ENCODE measurements at regions not wholly inside any gene's neighbourhood (a gene's known extent, or its start where the extent isn't known, plus 50 kb on each side); places are given as distances from the start of the nearest gene placed in this dataset.
"Not testable (repeated sequence)": the region's sequence is repeated elsewhere in the genome, so short reads cannot be mapped to it uniquely, and the experiment has no call there.

- no peak for DNase-seq
Observed at GRCh38 chr6:25192590-25193459, 86.3 kb upstream of the CARMIL1 start.

GRCh38 chr6:25193460-25194171 lies 85.6 kb upstream of the CARMIL1 start:
- no peak for DNase-seq

GRCh38 chr6:25194172-25194678 lies 84.9 kb upstream of the CARMIL1 start:
- no peak for DNase-seq

- no peak for DNase-seq
Observed at GRCh38 chr6:25196464-25196863, 82.7 kb upstream of the CARMIL1 start.

GRCh38 chr6:25197111-25197510 lies 82.1 kb upstream of the CARMIL1 start:
- DNase-seq, result no peak

- DNase-seq, result no peak
Observed at GRCh38 chr6:25199544-25199943, 79.6 kb upstream of the CARMIL1 start.

GRCh38 chr6:25202504-25202903 lies 76.7 kb upstream of the CARMIL1 start:
- no peak for DNase-seq

- DNase-seq, result no peak
Observed at GRCh38 chr6:25205629-25206028, 73.5 kb upstream of the CARMIL1 start.

GRCh38 chr6:25207453-25208155 lies 71.6 kb upstream of the CARMIL1 start:
- DNase-seq, result not testable (repeated sequence)

GRCh38 chr6:25215881-25216280 lies 63.3 kb upstream of the CARMIL1 start:
- no peak for DNase-seq

GRCh38 chr6:25217302-25217701 lies 61.9 kb upstream of the CARMIL1 start:
- DNase-seq, result no peak

GRCh38 chr6:25217829-25218228 lies 61.3 kb upstream of the CARMIL1 start:
- no peak for DNase-seq

GRCh38 chr6:25218346-25218745 lies 60.8 kb upstream of the CARMIL1 start:
- DNase-seq, result no peak

GRCh38 chr6:25219216-25219916 lies 59.8 kb upstream of the CARMIL1 start:
- no peak for DNase-seq

GRCh38 chr6:25219917-25220278 lies 59.3 kb upstream of the CARMIL1 start:
- no peak for DNase-seq

GRCh38 chr6:25220857-25221256 lies 58.3 kb upstream of the CARMIL1 start:
- no peak for DNase-seq

- DNase-seq, result no peak
Observed at GRCh38 chr6:25222006-25222678, 57.0 kb upstream of the CARMIL1 start.

GRCh38 chr6:25223490-25223991 lies 55.6 kb upstream of the CARMIL1 start:
- DNase-seq, result peak; percentile 80

GRCh38 chr6:25224242-25224641 lies 54.9 kb upstream of the CARMIL1 start:
- DNase-seq, result no peak

GRCh38 chr6:25227854-25228253 lies 51.3 kb upstream of the CARMIL1 start:
- DNase-seq, result no peak

Measured in stimulated activated CD4-positive, alpha-beta T cell treated with anti-CD3 and anti-CD28 coated beads, Interleukin-15, amount 100 ng/mL, for 24 hours (primary cell).